Uterus (tissue), 3 donors: ENCODE measurements at regions not wholly inside any gene's neighbourhood (a gene's known extent, or its start where the extent isn't known, plus 50 kb on each side); places are given as distances from the start of the nearest gene placed in this dataset.

Source experiments
- DNase-seq, 2 donors: peaks; one replicate each; pipeline ENCODE4 v3.0.0-alpha.2; 2019 to 2020
- H3K27ac ChIP-seq, 2 donors: fragments of 200-600 bp; sonication (generic); 1 replicate in 1 of 2; 2 replicates in 1 of 2; pipeline ENCODE4 v1.5.1; 2016 to 2018
- H3K27me3 ChIP-seq, 2 donors: fragments of 200-600 bp; sonication (generic); one replicate each; pipeline ENCODE4 v1.5.1; 2018 to 2019; ENCODE audit warnings: control low read depth in 1 of 2
- H3K36me3 ChIP-seq, 2 donors: fragments of 200-600 bp; sonication (generic); one replicate each; pipeline ENCODE4 v1.5.1; 2019; ENCODE audit warnings: control low read depth in 1 of 2
- H3K4me1 ChIP-seq, 2 donors: fragments of 200-600 bp; sonication (generic); one replicate each; pipeline ENCODE4 v1.5.1; 2018 to 2019; ENCODE audit warnings: control low read depth in 1 of 2
- H3K4me3 ChIP-seq, 2 donors: fragments of 200-600 bp; sonication (generic); 1 replicate in 1 of 2; 2 replicates in 1 of 2; pipeline ENCODE4 v1.5.1; 2018 to 2019; ENCODE audit warnings: mild to moderate bottlenecking in 1 of 2
- H3K9me3 ChIP-seq, 2 donors: fragments of 200-600 bp; sonication (generic); one replicate each; pipeline ENCODE4 v1.5.1; 2019; ENCODE audit warnings: control low read depth in 1 of 2
- CTCF ChIP-seq, 4 experiments: fragments of 200-600 bp in 2 of 4; fragments of 450-650 bp in 2 of 4; sonication (generic) in 2 of 4; IDR thresholded peaks; one replicate each; pipeline ENCODE4 v1.5.1; 2016 to 2019; ENCODE audit warnings: antibody characterized with exemption in 4 of 4, mild to moderate bottlenecking in 2 of 4, moderate library complexity in 1 of 4
- POLR2A ChIP-seq, 2 donors: fragments of 450-650 bp; IDR thresholded peaks; one replicate each; pipeline ENCODE4 v1.6.1; 2016; ENCODE audit warnings: antibody characterized with exemption in 2 of 2, mild to moderate bottlenecking in 1 of 2, moderate library complexity in 1 of 2
- intact Hi-C: fragments of 100-400 bp; cut with DNase I; formaldehyde crosslinking; loops from one replicate; pipeline ENCODE4 v1.15.1; 2023; ENCODE audit warnings: low total_unique reads
- donor health status: DM: yes; HTN: yes; CAD: no.

GRCh38 chr11:122062763-122063162, 53.3 kb downstream of the BLID start:
- H3K9me3 ChIP-seq = peaks cover 0 to 5% of the 10 kb centered on the region in 2 donors
- no peak overlapping the region for H3K27ac ChIP-seq
- no peak overlapping the region for H3K4me3 ChIP-seq
- no peaks in the 10 kb centered on the region for H3K27me3 ChIP-seq
- TF ChIP-seq POLR2A (IDR thresholded peaks at IDR 0.05) (no peak), CTCF (IDR thresholded peaks at IDR 0.05) (no peak)
- no peaks in the 10 kb centered on the region for H3K36me3 ChIP-seq
- H3K4me1 ChIP-seq = no peaks in the 10 kb centered on the region
- intact Hi-C loops = no loop called here
- DNase-seq = no peak

- no peak for TF ChIP-seq POLR2A (IDR thresholded peaks at IDR 0.05)
- no peak for TF ChIP-seq CTCF (IDR thresholded peaks at IDR 0.05)
- Histone ChIP-seq H3K9me3 (peaks cover 0 to 5% of the 10 kb centered on the region in 2 donors), H3K36me3 (no peaks in the 10 kb centered on the region), H3K4me1 (no peaks in the 10 kb centered on the region), H3K27ac (no peak overlapping the region), H3K27me3 (no peaks in the 10 kb centered on the region), H3K4me3 (no peak overlapping the region)
- intact Hi-C loops = no loop called here
- DNase-seq = no peak
Measured at GRCh38 chr11:122059565-122059964, 56.5 kb downstream of the BLID start.

GRCh38 chr11:122050021-122050690, 65.9 kb downstream of the BLID start:
- H3K4me3 ChIP-seq = no peak overlapping the region
- H3K4me1 ChIP-seq = no peaks in the 10 kb centered on the region
- TF ChIP-seq POLR2A (IDR thresholded peaks at IDR 0.05) (no peak), CTCF (IDR thresholded peaks at IDR 0.05) (no peak)
- H3K36me3 ChIP-seq = no peaks in the 10 kb centered on the region
- no peak for DNase-seq
- intact Hi-C loops = no loop called here
- no peak overlapping the region for H3K27ac ChIP-seq
- H3K27me3 ChIP-seq = no peaks in the 10 kb centered on the region
- H3K9me3 ChIP-seq = no peaks in the 10 kb centered on the region

GRCh38 chr11:122048401-122048800, 67.6 kb downstream of the BLID start:
- TF ChIP-seq CTCF (IDR thresholded peaks at IDR 0.05) (no peak), POLR2A (IDR thresholded peaks at IDR 0.05) (no peak)
- Histone ChIP-seq H3K4me3 (no peak overlapping the region), H3K9me3 (no peaks in the 10 kb centered on the region), H3K27me3 (no peaks in the 10 kb centered on the region), H3K4me1 (no peaks in the 10 kb centered on the region), H3K36me3 (no peaks in the 10 kb centered on the region), H3K27ac (no peak overlapping the region)
- intact Hi-C loops = no loop called here
- DNase-seq = no peak

GRCh38 chr11:122046846-122047245, 69.2 kb downstream of the BLID start:
- intact Hi-C loops = no loop called here
- DNase-seq = no peak
- no peaks in the 10 kb centered on the region for H3K9me3 ChIP-seq
- H3K4me3 ChIP-seq = no peak overlapping the region
- H3K4me1 ChIP-seq = no peaks in the 10 kb centered on the region
- no peaks in the 10 kb centered on the region for H3K36me3 ChIP-seq
- no peaks in the 10 kb centered on the region for H3K27me3 ChIP-seq
- H3K27ac ChIP-seq = peak overlapping the region; percentile 39 to 71
- TF ChIP-seq POLR2A (IDR thresholded peaks at IDR 0.05) = no peak
- TF ChIP-seq CTCF (IDR thresholded peaks at IDR 0.05) = no peak
